ENCODE measurements at regions not wholly inside any gene's neighbourhood (a gene's known extent, or its start where the extent isn't known, plus 50 kb on each side); places are given as distances from the start of the nearest gene placed in this dataset.

DNA sequence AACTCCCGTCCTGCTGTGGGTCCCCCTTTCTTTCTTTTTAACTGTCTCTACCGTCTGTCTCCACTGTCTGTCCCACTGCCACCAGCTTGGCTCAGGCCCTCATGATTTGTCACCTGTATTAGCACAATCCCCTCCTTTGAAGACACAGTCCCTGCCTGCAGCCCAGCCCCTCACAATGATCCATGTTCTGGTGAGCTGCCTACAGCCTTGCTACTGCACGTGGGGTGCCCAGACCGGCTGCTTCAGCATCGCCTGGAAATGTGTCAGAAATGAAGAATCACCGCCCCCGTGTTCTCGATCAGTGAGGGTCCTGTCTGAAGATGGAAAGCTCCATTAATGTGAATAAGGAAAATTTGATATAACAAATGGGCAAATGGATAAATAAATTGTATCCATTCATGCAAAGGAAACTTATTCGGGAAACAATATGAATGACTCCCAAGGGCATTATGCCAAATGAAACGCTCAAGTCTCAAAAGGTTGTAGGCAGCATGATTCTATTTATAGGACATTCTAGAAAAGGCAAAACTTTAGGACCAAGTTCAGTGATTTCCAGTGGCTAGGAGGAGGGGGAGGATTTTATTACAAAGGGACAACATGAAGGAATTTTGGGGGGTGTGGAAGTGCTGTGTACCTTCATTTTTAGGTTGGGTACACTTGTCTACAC lies 59.4 kb upstream of the CD83 start:
- H3K9me2 ChIP-seq (ENCODE audit: insufficient read depth) = no peaks in the 10 kb centered on the region
- CTCF ChIA-PET = interaction anchor here (0.9 to 4.4 kb wide), 2 partner anchors 9 to 12 kb away, joined by 3 to 19 read pairs; no protein-coding TSS in a partner anchor
- ATAC-seq = no peak
- no TSS peak for BruUV-seq (replicated peaks)
- H3K9me3 ChIP-seq (ENCODE audit: control insufficient read depth in 1 of 2, insufficient read depth in 1 of 2, low read depth in 1 of 2, low read length in 2 of 2) = no peaks in the 10 kb centered on the region
- TF ChIP-seq EGR1 (IDR thresholded peaks at IDR 0.05; ENCODE audit: low read depth) (no peak), POLR2AphosphoS5 (IDR thresholded peaks at IDR 0.05; ENCODE audit: low read depth, low read length) (no peak), ELF1 (IDR thresholded peaks at IDR 0.05; ENCODE audit: borderline replicate concordance, low read depth) (no peak), YY1 (IDR thresholded peaks at IDR 0.05; ENCODE audit: extremely low read depth, insufficient replicate concordance, low read depth, low read length) (no peak)
- TF ChIP-seq, protein P1, sequence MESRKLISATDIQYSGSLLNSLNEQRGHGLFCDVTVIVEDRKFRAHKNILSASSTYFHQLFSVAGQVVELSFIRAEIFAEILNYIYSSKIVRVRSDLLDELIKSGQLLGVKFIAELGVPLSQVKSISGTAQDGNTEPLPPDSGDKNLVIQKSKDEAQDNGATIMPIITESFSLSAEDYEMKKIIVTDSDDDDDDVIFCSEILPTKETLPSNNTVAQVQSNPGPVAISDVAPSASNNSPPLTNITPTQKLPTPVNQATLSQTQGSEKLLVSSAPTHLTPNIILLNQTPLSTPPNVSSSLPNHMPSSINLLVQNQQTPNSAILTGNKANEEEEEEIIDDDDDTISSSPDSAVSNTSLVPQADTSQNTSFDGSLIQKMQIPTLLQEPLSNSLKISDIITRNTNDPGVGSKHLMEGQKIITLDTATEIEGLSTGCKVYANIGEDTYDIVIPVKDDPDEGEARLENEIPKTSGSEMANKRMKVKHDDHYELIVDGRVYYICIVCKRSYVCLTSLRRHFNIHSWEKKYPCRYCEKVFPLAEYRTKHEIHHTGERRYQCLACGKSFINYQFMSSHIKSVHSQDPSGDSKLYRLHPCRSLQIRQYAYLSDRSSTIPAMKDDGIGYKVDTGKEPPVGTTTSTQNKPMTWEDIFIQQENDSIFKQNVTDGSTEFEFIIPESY (IDR thresholded peaks at IDR 0.05; ENCODE audit: extremely low read depth, insufficient replicate concordance, low read length) = no peak
- no peaks in the 10 kb centered on the region for H3K27me3 ChIP-seq (ENCODE audit: insufficient read depth, low read length)
- H4K20me1 ChIP-seq (ENCODE audit: insufficient read depth) = no peaks in the 10 kb centered on the region
- no peak for DNase-seq (ENCODE audit: low read depth, low spot score)
- POLR2A ChIA-PET = interaction anchor here (1.0 kb wide), 1 partner anchor 144 kb away, joined by 3 read pairs; no protein-coding TSS in a partner anchor
- no peaks in the 10 kb centered on the region for H3K36me3 ChIP-seq (ENCODE audit: control insufficient read depth in 1 of 2, insufficient read depth in 2 of 2, low read length in 2 of 2)
- no peak overlapping the region for H3K4me2 ChIP-seq (ENCODE audit: low read length)
- intact Hi-C loops (cut with micrococcal nuclease) = no loop called here
- peaks cover 0 to 4% of the 10 kb centered on the region in 2 experiments; a peak in 2 of 4 replicates for H3K4me1 ChIP-seq (ENCODE audit: control insufficient read depth in 1 of 2, insufficient read depth in 2 of 2, low read length in 2 of 2)
- no peak overlapping the region for H3K27ac ChIP-seq (ENCODE audit: low read depth, low read length)
- H3K4me3 ChIP-seq (replicated peaks in 1 of 2; ENCODE audit: low read depth in 1 of 2, low read length in 2 of 2) = no peak overlapping the region
- RAD21 ChIA-PET (ENCODE audit: low non-redundant PET in 1 of 2, low total read pairs in 2 of 2, uncharacterized antibody in 2 of 2, unreplicated experiment in 2 of 2) = interaction anchor here in 1 of 2 experiments (0.6 kb wide), 1 partner anchor 12 kb away, joined by 3 read pairs; no protein-coding TSS in a partner anchor
- H3K9ac ChIP-seq (ENCODE audit: low read length) = no peak overlapping the region
- H2AFZ ChIP-seq (ENCODE audit: low read depth, low read length, poor library complexity, severe bottlenecking) = no peak overlapping the region
- no peaks in the 10 kb centered on the region for H3K79me2 ChIP-seq (ENCODE audit: insufficient read depth, low read length)

DNA sequence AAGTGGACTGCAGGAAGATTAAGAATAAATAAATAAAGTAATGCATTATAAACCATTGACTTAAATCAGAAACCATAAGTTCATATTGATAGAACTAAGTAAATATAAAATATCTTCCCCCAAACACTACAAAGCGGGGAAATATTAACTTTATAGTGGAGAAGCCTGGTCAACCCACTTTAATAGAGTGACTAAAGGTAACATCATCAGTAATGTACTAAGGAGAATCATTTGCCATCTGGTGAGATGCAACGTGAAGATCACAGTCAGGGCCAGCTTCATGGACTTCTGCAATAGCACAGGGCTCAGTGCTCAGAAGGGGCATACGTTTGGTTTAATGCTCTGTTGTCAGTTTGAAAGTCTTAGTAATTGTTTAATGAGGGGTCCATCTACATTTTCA lies 58.8 kb upstream of the CD83 start:
- Histone ChIP-seq H3K9me3 (ENCODE audit: control insufficient read depth in 1 of 2, insufficient read depth in 1 of 2, low read depth in 1 of 2, low read length in 2 of 2) (no peaks in the 10 kb centered on the region), H3K4me3 (replicated peaks in 1 of 2; ENCODE audit: low read depth in 1 of 2, low read length in 2 of 2) (no peak overlapping the region), H2AFZ (ENCODE audit: low read depth, low read length, poor library complexity, severe bottlenecking) (no peak overlapping the region), H3K27ac (ENCODE audit: low read depth, low read length) (no peak overlapping the region), H3K9ac (ENCODE audit: low read length) (no peak overlapping the region), H3K27me3 (ENCODE audit: insufficient read depth, low read length) (no peaks in the 10 kb centered on the region), H3K9me2 (ENCODE audit: insufficient read depth) (no peaks in the 10 kb centered on the region), H3K4me1 (ENCODE audit: control insufficient read depth in 1 of 2, insufficient read depth in 2 of 2, low read length in 2 of 2) (peaks cover 0 to 4% of the 10 kb centered on the region in 2 experiments; a peak in 2 of 4 replicates), H3K36me3 (ENCODE audit: control insufficient read depth in 1 of 2, insufficient read depth in 2 of 2, low read length in 2 of 2) (no peaks in the 10 kb centered on the region), H4K20me1 (ENCODE audit: insufficient read depth) (no peaks in the 10 kb centered on the region), H3K4me2 (ENCODE audit: low read length) (no peak overlapping the region), H3K79me2 (ENCODE audit: insufficient read depth, low read length) (no peaks in the 10 kb centered on the region)
- no peak for ATAC-seq
- no peak for DNase-seq (ENCODE audit: low read depth, low spot score)
- intact Hi-C loops (cut with micrococcal nuclease) = no loop called here
- RAD21 ChIA-PET (ENCODE audit: low non-redundant PET in 1 of 2, low total read pairs in 2 of 2, uncharacterized antibody in 2 of 2, unreplicated experiment in 2 of 2) = no interaction called here
- no TSS peak for BruUV-seq (replicated peaks)
- POLR2A ChIA-PET = no interaction called here
- TF ChIP-seq CBX3 (IDR thresholded peaks at IDR 0.05; ENCODE audit: low read depth) (no peak), JUND (IDR thresholded peaks at IDR 0.05) (no peak), YY1 (IDR thresholded peaks at IDR 0.05; ENCODE audit: extremely low read depth, insufficient replicate concordance, low read depth, low read length) (no peak), FOSL1 (IDR thresholded peaks at IDR 0.05; ENCODE audit: low read depth) (no peak), CEBPB (IDR thresholded peaks at IDR 0.05; ENCODE audit: low read depth) (no peak), RAD21 (IDR thresholded peaks at IDR 0.05; ENCODE audit: low read depth) (no peak), EGR1 (IDR thresholded peaks at IDR 0.05; ENCODE audit: low read depth) (no peak), POLR2AphosphoS5 (IDR thresholded peaks at IDR 0.05; ENCODE audit: low read depth, low read length) (no peak), ZFX (IDR thresholded peaks at IDR 0.05) (no peak), SIN3A (IDR thresholded peaks at IDR 0.05; ENCODE audit: low read depth) (no peak)
- TF ChIP-seq, protein P2, sequence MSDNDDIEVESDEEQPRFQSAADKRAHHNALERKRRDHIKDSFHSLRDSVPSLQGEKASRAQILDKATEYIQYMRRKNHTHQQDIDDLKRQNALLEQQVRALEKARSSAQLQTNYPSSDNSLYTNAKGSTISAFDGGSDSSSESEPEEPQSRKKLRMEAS (IDR thresholded peaks at IDR 0.05) = no peak
- CTCF ChIA-PET = interaction anchor here (4.4 kb wide), 1 partner anchor 12 kb away, joined by 19 read pairs; no protein-coding TSS in a partner anchor

All from HCT116 (cell line).